DND-41 (cell line): ENCODE measurements at regions not wholly inside any gene's neighbourhood (a gene's known extent, or its start where the extent isn't known, plus 50 kb on each side); places are given as distances from the start of the nearest gene placed in this dataset.

Source experiments
- ATAC-seq: fragments of 200-7000 bp; cut with Tn5 transposase; 3 replicates; pipeline ENCODE4 v1.9.1; 2021; ENCODE audit warnings: low read depth; ENCODE audit not compliant: insufficient read depth
- DNase-seq: peaks from one replicate; pipeline ENCODE4 v3.0.0-alpha.2; 2020
- H2AFZ ChIP-seq: 2 replicates; pipeline ENCODE4 v1.6.0; 2012; ENCODE audit warnings: low read depth, low read length
- H3K27ac ChIP-seq: 2 replicates; pipeline ENCODE4 v1.5.1; 2012; ENCODE audit warnings: low read length, inconsistent platforms
- H3K27me3 ChIP-seq: fragments of 200-600 bp; sonication (generic); 2 replicates; pipeline ENCODE4 v1.6.0; 2012; ENCODE audit warnings: low read length, mild to moderate bottlenecking, inconsistent platforms; ENCODE audit not compliant: insufficient read depth, poor library complexity
- H3K36me3 ChIP-seq: 2 replicates; pipeline ENCODE4 v1.5.1; 2012; ENCODE audit warnings: low read length, inconsistent platforms; ENCODE audit not compliant: insufficient read depth
- H3K4me1 ChIP-seq: 2 replicates; pipeline ENCODE4 v1.5.1; 2012; ENCODE audit warnings: mild to moderate bottlenecking, low read length; ENCODE audit not compliant: insufficient read depth
- H3K4me2 ChIP-seq: 2 replicates; pipeline ENCODE4 v1.6.0; 2012; ENCODE audit warnings: mild to moderate bottlenecking, moderate library complexity, low read length, inconsistent platforms; ENCODE audit not compliant: insufficient read depth
- H3K4me3 ChIP-seq, 2 experiments: fragments of 200-600 bp in 1 of 2; shearing (Covaris generic) in 1 of 2; 2 replicates each; pipeline ENCODE4 v1.5.1; 2012 to 2016; ENCODE audit warnings: inconsistent platforms in 2 of 2, low read length in 2 of 2, mild to moderate bottlenecking in 2 of 2, low read depth in 1 of 2, moderate library complexity in 1 of 2
- H3K79me2 ChIP-seq: 2 replicates; pipeline ENCODE4 v1.6.0; 2012; ENCODE audit warnings: low read length, inconsistent platforms; ENCODE audit not compliant: insufficient read depth
- H3K9ac ChIP-seq: 2 replicates; pipeline ENCODE4 v1.6.0; 2012; ENCODE audit warnings: low read depth, mild to moderate bottlenecking, inconsistent platforms, low read length, moderate library complexity
- H3K9me3 ChIP-seq: 2 replicates; pipeline ENCODE4 v1.5.1; 2012; ENCODE audit warnings: low read length, moderate library complexity, mild to moderate bottlenecking, inconsistent platforms; ENCODE audit not compliant: insufficient read depth, severe bottlenecking
- H4K20me1 ChIP-seq: 2 replicates; pipeline ENCODE4 v1.6.0; 2012; ENCODE audit warnings: low read length; ENCODE audit not compliant: insufficient read depth
- EZH2 ChIP-seq: IDR thresholded peaks from 3 replicates; pipeline ENCODE4 v1.6.1; 2012; ENCODE audit warnings: borderline replicate concordance, low read depth, mild to moderate bottlenecking, moderate library complexity, low read length, inconsistent platforms; ENCODE audit not compliant: severe bottlenecking
- TF ChIP-seq, protein P1 (sequence below): IDR thresholded peaks from 2 replicates; pipeline ENCODE4 v1.5.1; 2012; ENCODE audit warnings: borderline replicate concordance, low read length, moderate library complexity, mild to moderate bottlenecking; ENCODE audit not compliant: poor library complexity, severe bottlenecking; ENCODE audit errors: extremely low read depth

DNA sequence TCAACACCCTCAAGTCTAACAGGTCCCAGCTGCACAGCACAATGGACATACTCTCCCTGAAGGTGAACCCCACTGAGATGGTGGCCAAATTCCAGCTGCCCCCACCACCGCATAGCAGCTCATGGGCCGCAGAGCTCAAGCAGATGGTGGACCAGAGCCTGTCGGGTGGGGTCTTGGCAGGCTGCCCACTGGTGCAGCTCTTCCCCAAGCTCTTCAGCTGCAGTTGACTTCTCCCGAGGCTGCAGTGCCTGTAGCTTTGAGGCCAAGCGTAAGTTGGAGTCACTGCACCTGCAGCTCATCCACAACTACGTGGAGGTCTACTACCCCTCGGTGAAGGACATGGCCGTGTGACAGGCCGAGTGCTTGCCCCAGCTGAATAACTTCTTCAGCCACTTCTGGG lies 56.6 kb upstream of the SPTLC1 start:
- H3K4me1 ChIP-seq: no peaks in the 10 kb centered on the region
- TF ChIP-seq EZH2: no peak
- TF ChIP-seq, protein P1, sequence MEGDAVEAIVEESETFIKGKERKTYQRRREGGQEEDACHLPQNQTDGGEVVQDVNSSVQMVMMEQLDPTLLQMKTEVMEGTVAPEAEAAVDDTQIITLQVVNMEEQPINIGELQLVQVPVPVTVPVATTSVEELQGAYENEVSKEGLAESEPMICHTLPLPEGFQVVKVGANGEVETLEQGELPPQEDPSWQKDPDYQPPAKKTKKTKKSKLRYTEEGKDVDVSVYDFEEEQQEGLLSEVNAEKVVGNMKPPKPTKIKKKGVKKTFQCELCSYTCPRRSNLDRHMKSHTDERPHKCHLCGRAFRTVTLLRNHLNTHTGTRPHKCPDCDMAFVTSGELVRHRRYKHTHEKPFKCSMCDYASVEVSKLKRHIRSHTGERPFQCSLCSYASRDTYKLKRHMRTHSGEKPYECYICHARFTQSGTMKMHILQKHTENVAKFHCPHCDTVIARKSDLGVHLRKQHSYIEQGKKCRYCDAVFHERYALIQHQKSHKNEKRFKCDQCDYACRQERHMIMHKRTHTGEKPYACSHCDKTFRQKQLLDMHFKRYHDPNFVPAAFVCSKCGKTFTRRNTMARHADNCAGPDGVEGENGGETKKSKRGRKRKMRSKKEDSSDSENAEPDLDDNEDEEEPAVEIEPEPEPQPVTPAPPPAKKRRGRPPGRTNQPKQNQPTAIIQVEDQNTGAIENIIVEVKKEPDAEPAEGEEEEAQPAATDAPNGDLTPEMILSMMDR: no peak
- H3K27me3 ChIP-seq: no peaks in the 10 kb centered on the region
- no peak overlapping the region for H2AFZ ChIP-seq
- no peaks in the 10 kb centered on the region for H4K20me1 ChIP-seq
- ATAC-seq (no peak), DNase-seq (no peak)
- no peak overlapping the region for H3K9ac ChIP-seq
- no peak overlapping the region for H3K4me3 ChIP-seq
- H3K4me2 ChIP-seq: no peak overlapping the region
- no peaks in the 10 kb centered on the region for H3K79me2 ChIP-seq
- no peaks in the 10 kb centered on the region for H3K9me3 ChIP-seq
- H3K36me3 ChIP-seq: no peaks in the 10 kb centered on the region
- no peak overlapping the region for H3K27ac ChIP-seq

DNA sequence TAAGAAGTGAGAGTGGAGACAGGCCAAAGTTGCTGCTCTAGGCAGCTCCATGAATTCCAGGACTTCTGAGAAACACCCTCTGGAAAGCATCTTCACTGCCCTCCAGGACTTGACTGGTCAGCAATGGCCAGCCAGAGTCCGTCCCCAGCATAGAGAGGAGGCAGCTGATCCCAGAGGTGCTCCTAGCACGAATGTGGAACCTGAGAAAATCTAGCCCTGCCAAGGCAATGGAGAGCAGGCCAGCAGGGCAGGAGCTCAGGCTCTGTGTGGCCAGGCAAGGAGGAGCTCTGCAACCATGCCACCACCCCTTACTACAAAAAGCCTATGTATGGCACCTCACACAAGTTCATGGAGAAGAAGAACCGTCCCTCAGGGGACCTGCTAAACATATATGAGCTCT lies 56.1 kb upstream of the SPTLC1 start:
- ATAC-seq (no peak), DNase-seq (no peak)
- Histone ChIP-seq H3K4me3 (no peak overlapping the region), H4K20me1 (no peaks in the 10 kb centered on the region), H3K9me3 (no peaks in the 10 kb centered on the region), H3K4me1 (no peaks in the 10 kb centered on the region), H3K9ac (no peak overlapping the region), H3K36me3 (no peaks in the 10 kb centered on the region), H3K4me2 (no peak overlapping the region), H3K27me3 (no peaks in the 10 kb centered on the region), H3K27ac (no peak overlapping the region), H2AFZ (no peak overlapping the region), H3K79me2 (no peaks in the 10 kb centered on the region)
- TF ChIP-seq EZH2: no peak
- TF ChIP-seq, protein P1: no peak

DNA sequence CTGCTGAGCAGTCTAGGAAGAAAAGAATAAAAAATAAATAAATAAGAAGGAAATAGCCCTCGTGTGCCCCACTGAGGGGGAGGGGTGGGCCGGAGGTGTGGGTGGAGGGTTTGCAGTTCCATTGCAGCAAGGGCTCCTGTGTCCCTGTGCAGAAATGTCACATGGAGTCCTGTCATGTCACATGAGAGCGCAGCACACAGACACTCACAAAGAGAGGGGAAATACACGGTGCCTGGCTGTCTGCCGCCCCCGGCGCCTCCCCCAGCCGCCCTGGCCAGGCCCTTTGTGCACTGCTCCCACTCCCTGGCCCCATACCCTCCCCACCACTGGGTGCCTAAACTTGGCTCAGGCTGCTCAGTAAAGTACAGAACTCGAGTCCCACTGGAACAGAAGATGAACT lies 55.6 kb upstream of the SPTLC1 start:
- no peak overlapping the region for H3K4me3 ChIP-seq
- no peaks in the 10 kb centered on the region for H3K36me3 ChIP-seq
- H3K9ac ChIP-seq: no peak overlapping the region
- H3K27ac ChIP-seq: no peak overlapping the region
- H3K27me3 ChIP-seq: no peaks in the 10 kb centered on the region
- H4K20me1 ChIP-seq: no peaks in the 10 kb centered on the region
- no peak for ATAC-seq
- TF ChIP-seq EZH2: no peak
- TF ChIP-seq, protein P1: no peak
- no peaks in the 10 kb centered on the region for H3K4me1 ChIP-seq
- no peaks in the 10 kb centered on the region for H3K9me3 ChIP-seq
- no peak overlapping the region for H2AFZ ChIP-seq
- no peak for DNase-seq
- no peak overlapping the region for H3K4me2 ChIP-seq
- H3K79me2 ChIP-seq: no peaks in the 10 kb centered on the region

DNA sequence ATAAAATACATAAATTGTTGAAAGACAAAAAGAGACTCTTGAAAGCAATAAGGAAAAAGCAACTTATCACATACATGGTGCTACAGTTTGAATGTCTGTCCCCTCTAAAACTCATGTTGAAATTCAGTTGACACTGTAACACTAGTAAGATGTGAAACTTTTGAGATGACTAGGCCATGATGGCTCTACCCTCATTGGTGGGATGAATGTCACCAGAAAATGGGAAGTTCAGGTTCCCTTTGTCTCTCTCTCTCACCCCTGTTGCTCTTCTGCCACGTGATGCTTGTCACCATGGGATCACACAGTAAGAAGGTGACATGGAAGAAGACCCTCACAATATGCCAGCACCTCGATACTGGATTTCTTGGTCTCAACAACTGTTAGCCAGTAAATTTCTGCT lies 50.3 kb upstream of the SPTLC1 start:
- no peak overlapping the region for H3K4me2 ChIP-seq
- no peaks in the 10 kb centered on the region for H3K79me2 ChIP-seq
- no peak for TF ChIP-seq EZH2
- TF ChIP-seq, protein P1: no peak
- no peak overlapping the region for H2AFZ ChIP-seq
- H3K9ac ChIP-seq: no peak overlapping the region
- H3K9me3 ChIP-seq: no peaks in the 10 kb centered on the region
- H3K27ac ChIP-seq: no peak overlapping the region
- no peaks in the 10 kb centered on the region for H3K27me3 ChIP-seq
- H3K4me3 ChIP-seq: no peak overlapping the region
- DNase-seq (no peak), ATAC-seq (no peak)
- H3K4me1 ChIP-seq: no peaks in the 10 kb centered on the region
- H3K36me3 ChIP-seq: no peaks in the 10 kb centered on the region
- H4K20me1 ChIP-seq: no peaks in the 10 kb centered on the region
